ENCODE measurements at regions not wholly inside any gene's neighbourhood (a gene's known extent, or its start where the extent isn't known, plus 50 kb on each side); places are given as distances from the start of the nearest gene placed in this dataset.

- WGBS, 2 donors, result 60 to 68% methylated on average over 1 of the region's 1 CpG
- Histone ChIP-seq H3K4me1 (peaks cover 0 to 7% (median 0%) of the 10 kb centered on the region in 3 donors), H3K36me3 (no peaks in the 10 kb centered on the region), H3K27me3 (no peaks in the 10 kb centered on the region), H3K27ac (no peak overlapping the region), H3K9me3 (no peaks in the 10 kb centered on the region), H3K4me3 (no peak overlapping the region)
- intact Hi-C loops (cut with DNase I), result no loop called here
- TF ChIP-seq CTCF (IDR thresholded peaks at IDR 0.05) (no peak), POLR2A (IDR thresholded peaks at IDR 0.05) (no peak)
- DNase-seq, result no peak
Observed at GRCh38 chr3:24812116-24812515, 317.5 kb upstream of the THRB start.

- Histone ChIP-seq H3K4me3 (no peak overlapping the region), H3K9me3 (no peaks in the 10 kb centered on the region), H3K27ac (no peak overlapping the region), H3K27me3 (peaks cover 0 to 4% (median 0%) of the 10 kb centered on the region in 4 donors), H3K36me3 (no peaks in the 10 kb centered on the region), H3K4me1 (no peaks in the 10 kb centered on the region)
- intact Hi-C loops (cut with DNase I), result no loop called here
- no peak for TF ChIP-seq CTCF (IDR thresholded peaks at IDR 0.05)
- TF ChIP-seq POLR2A (IDR thresholded peaks at IDR 0.05), result no peak
- DNase-seq, result no peak
- 73 to 76% methylated on average over 1 of the region's 1 CpG for WGBS, 2 donors
Observed at GRCh38 chr3:24818055-24818454, 323.4 kb upstream of the THRB start.

- intact Hi-C loops (cut with DNase I), result no loop called here
- TF ChIP-seq CTCF (IDR thresholded peaks at IDR 0.05) (no peak), POLR2A (IDR thresholded peaks at IDR 0.05) (no peak)
- WGBS, 2 donors, result 71 to 83% methylated on average over 4 of the region's 4 CpGs
Observed at GRCh38 chr3:24828011-24828410, 333.4 kb upstream of the THRB start.

GRCh38 chr3:24828551-24828950 lies 333.9 kb upstream of the THRB start:
- no peaks in the 10 kb centered on the region for H3K9me3 ChIP-seq
- peaks cover 0 to 54% (median 0%) of the 10 kb centered on the region in 4 donors for H3K27me3 ChIP-seq
- WGBS, 2 donors, result 65 to 87% methylated on average over 6 of the region's 6 CpGs
- peak overlapping the region in 3 of 4 donors; percentile 51 to 72 (median 55) for H3K4me3 ChIP-seq
- TF ChIP-seq POLR2A (IDR thresholded peaks at IDR 0.05) (no peak), CTCF (IDR thresholded peaks at IDR 0.05) (no peak)
- peak overlapping the region in 2 of 4 donors; percentile 44 to 61 for H3K27ac ChIP-seq
- H3K36me3 ChIP-seq, result no peaks in the 10 kb centered on the region
- peaks cover 3 to 22% (median 5%) of the 10 kb centered on the region in 3 donors for H3K4me1 ChIP-seq
- intact Hi-C loops (cut with DNase I), result no loop called here
- no peak for DNase-seq

More at GRCh38 chr3:24828011-24828410, 333.4 kb upstream of the THRB start:
- Histone ChIP-seq H3K4me3 (no peak overlapping the region), H3K27ac (peak overlapping the region in 1 of 4 donors; percentile 61), H3K9me3 (no peaks in the 10 kb centered on the region), H3K27me3 (peaks cover 0 to 54% (median 0%) of the 10 kb centered on the region in 4 donors), H3K36me3 (no peaks in the 10 kb centered on the region), H3K4me1 (peaks cover 3 to 22% (median 5%) of the 10 kb centered on the region in 3 donors)
- DNase-seq, result no peak

GRCh38 chr3:24829011-24829581 lies 334.4 kb upstream of the THRB start:
- TF ChIP-seq CTCF (IDR thresholded peaks at IDR 0.05) (no peak), POLR2A (IDR thresholded peaks at IDR 0.05) (no peak)
- no peaks in the 10 kb centered on the region for H3K36me3 ChIP-seq
- peak overlapping the region; percentile 38 to 72 (median 53) for H3K4me3 ChIP-seq
- H3K27ac ChIP-seq, result peak overlapping the region in 2 of 4 donors; percentile 44 to 61
- WGBS, 2 donors, result 0 to 38% methylated on average over 2 to 5 of the region's 51 CpGs
- intact Hi-C loops (cut with DNase I), result no loop called here
- DNase-seq, result no peak
- H3K9me3 ChIP-seq, result no peaks in the 10 kb centered on the region
- H3K4me1 ChIP-seq, result peaks cover 3 to 22% (median 5%) of the 10 kb centered on the region in 3 donors
- peaks cover 0 to 54% (median 0%) of the 10 kb centered on the region in 4 donors for H3K27me3 ChIP-seq
